Osteoblast (primary cell): ENCODE measurements at regions not wholly inside any gene's neighbourhood (a gene's known extent, or its start where the extent isn't known, plus 50 kb on each side); places are given as distances from the start of the nearest gene placed in this dataset.

Experiments used
- DNase-seq: peaks from one replicate; pipeline ENCODE4 v3.0.0; 2011; ENCODE audit warnings: low spot score, mixed read lengths; ENCODE audit not compliant: insufficient read length; ENCODE audit errors: missing footprints
- H2AFZ ChIP-seq: 2 replicates; pipeline ENCODE4 v1.6.0; 2011; ENCODE audit warnings: mild to moderate bottlenecking, low read length
- H3K27ac ChIP-seq: 2 replicates; pipeline ENCODE4 v1.5.1; 2011; ENCODE audit warnings: mild to moderate bottlenecking, low read depth, low read length, moderate library complexity
- H3K27me3 ChIP-seq: 2 replicates; pipeline ENCODE4 v1.6.0; 2012; ENCODE audit warnings: mild to moderate bottlenecking, control low read depth, inconsistent platforms, low read length, moderate library complexity; ENCODE audit not compliant: insufficient read depth
- H3K36me3 ChIP-seq: 2 replicates; pipeline ENCODE4 v1.5.1; 2011; ENCODE audit warnings: mild to moderate bottlenecking, low read length, control low read depth, moderate library complexity; ENCODE audit not compliant: insufficient read depth
- H3K4me1 ChIP-seq: 2 replicates; pipeline ENCODE4 v1.5.1; 2011; ENCODE audit warnings: mild to moderate bottlenecking, low read length, control low read depth, moderate library complexity; ENCODE audit not compliant: insufficient read depth
- H3K4me2 ChIP-seq: 2 replicates; pipeline ENCODE4 v1.6.0; 2011; ENCODE audit warnings: mild to moderate bottlenecking, low read length; ENCODE audit not compliant: insufficient read depth
- H3K4me3 ChIP-seq: fragments of 200-600 bp; sonication (generic); 3 replicates; pipeline ENCODE4 v1.5.1; 2012; ENCODE audit warnings: mild to moderate bottlenecking, low read length, inconsistent platforms; ENCODE audit not compliant: insufficient read depth
- H3K79me2 ChIP-seq: 2 replicates; pipeline ENCODE4 v1.6.0; 2012; ENCODE audit warnings: mild to moderate bottlenecking, low read length, control low read depth, inconsistent platforms; ENCODE audit not compliant: insufficient read depth
- H3K9me3 ChIP-seq: 2 replicates; pipeline ENCODE4 v1.5.1; 2011; ENCODE audit warnings: low read depth, low read length, control low read depth
- H4K20me1 ChIP-seq: 2 replicates; pipeline ENCODE4 v1.6.0; 2012; ENCODE audit warnings: mild to moderate bottlenecking, low read length, control low read depth; ENCODE audit not compliant: insufficient read depth
- CTCF ChIP-seq: IDR thresholded peaks from 2 replicates; pipeline ENCODE4 v1.5.1; 2011; ENCODE audit warnings: mild to moderate bottlenecking, low read depth, low read length, moderate library complexity; ENCODE audit errors: extremely low read depth

GRCh38 chr7:18213652-18214051 is 186.0 kb upstream of the PRPS1L1 start:
- Histone ChIP-seq H3K4me3 (no peak overlapping the region), H3K27me3 (no peaks in the 10 kb centered on the region), H4K20me1 (no peaks in the 10 kb centered on the region), H3K4me2 (no peak overlapping the region), H3K27ac (no peak overlapping the region), H3K79me2 (no peaks in the 10 kb centered on the region), H3K36me3 (no peaks in the 10 kb centered on the region), H3K9me3 (no peaks in the 10 kb centered on the region), H2AFZ (no peak overlapping the region), H3K4me1 (no peaks in the 10 kb centered on the region)
- no peak for DNase-seq
- TF ChIP-seq CTCF, result no peak

GRCh38 chr7:18216270-18216669 is 188.6 kb upstream of the PRPS1L1 start:
- H3K27ac ChIP-seq, result no peak overlapping the region
- H3K4me1 ChIP-seq, result no peaks in the 10 kb centered on the region
- no peak overlapping the region for H3K4me2 ChIP-seq
- H2AFZ ChIP-seq, result no peak overlapping the region
- no peaks in the 10 kb centered on the region for H3K79me2 ChIP-seq
- H3K36me3 ChIP-seq, result no peaks in the 10 kb centered on the region
- DNase-seq, result no peak
- H3K4me3 ChIP-seq, result no peak overlapping the region
- H3K9me3 ChIP-seq, result no peaks in the 10 kb centered on the region
- H4K20me1 ChIP-seq, result no peaks in the 10 kb centered on the region
- no peak for TF ChIP-seq CTCF
- H3K27me3 ChIP-seq, result no peaks in the 10 kb centered on the region

GRCh38 chr7:18221377-18222293 is 194.0 kb upstream of the PRPS1L1 start:
- Histone ChIP-seq H4K20me1 (no peaks in the 10 kb centered on the region), H3K27ac (no peak overlapping the region), H3K4me1 (no peaks in the 10 kb centered on the region), H3K36me3 (no peaks in the 10 kb centered on the region), H3K27me3 (no peaks in the 10 kb centered on the region), H3K79me2 (no peaks in the 10 kb centered on the region), H3K4me3 (no peak overlapping the region), H2AFZ (no peak overlapping the region), H3K9me3 (no peaks in the 10 kb centered on the region), H3K4me2 (no peak overlapping the region)
- no peak for DNase-seq
- TF ChIP-seq CTCF, result no peak

- DNase-seq, result no peak
- Histone ChIP-seq H2AFZ (no peak overlapping the region), H3K4me2 (no peak overlapping the region), H3K36me3 (no peaks in the 10 kb centered on the region), H3K4me3 (no peak overlapping the region), H3K27ac (no peak overlapping the region), H3K4me1 (no peaks in the 10 kb centered on the region), H4K20me1 (no peaks in the 10 kb centered on the region), H3K27me3 (no peaks in the 10 kb centered on the region), H3K79me2 (no peaks in the 10 kb centered on the region), H3K9me3 (no peaks in the 10 kb centered on the region)
- no peak for TF ChIP-seq CTCF
Observed at GRCh38 chr7:18222636-18223035, 195.0 kb upstream of the PRPS1L1 start.
